CD14-positive monocyte (primary cell): ENCODE measurements at regions not wholly inside any gene's neighbourhood (a gene's known extent, or its start where the extent isn't known, plus 50 kb on each side); places are given as distances from the start of the nearest gene placed in this dataset.
A peak's percentile ranks its signal among the peaks of the same experiment; 100 is the strongest.

Experiments
- DNase-seq, 3 donors: peaks; one replicate each; pipeline ENCODE4 v3.0.0-alpha.2; 2011 to 2022
- H2AFZ ChIP-seq: 2 replicates; pipeline ENCODE4 v1.6.0; 2012; ENCODE audit warnings: mild to moderate bottlenecking, low read depth, low read length, inconsistent platforms; ENCODE audit not compliant: insufficient read depth, poor library complexity, severe bottlenecking
- H3K27ac ChIP-seq, 2 donors: 1 replicate in 1 of 2; 2 replicates in 1 of 2; pipeline ENCODE4 v1.5.1; 2012 to 2013; ENCODE audit warnings: low read length in 2 of 2, control low read depth in 1 of 2, inconsistent platforms in 1 of 2, low read depth in 1 of 2, mild to moderate bottlenecking in 1 of 2
- H3K27me3 ChIP-seq, 2 donors: one replicate each; pipeline versions ENCODE4 v1.6.0 to v1.6.1; 2011 to 2013; ENCODE audit warnings: low read length in 2 of 2; ENCODE audit not compliant: control insufficient read depth in 2 of 2, insufficient read depth in 2 of 2
- H3K36me3 ChIP-seq, 2 donors: replicated peaks in 1 of 2; 1 replicate in 1 of 2; 2 replicates in 1 of 2; pipeline versions ENCODE4 v1.5.1 to v1.6.1; 2012 to 2013; ENCODE audit warnings: low read length in 2 of 2, control low read depth in 1 of 2, inconsistent platforms in 1 of 2, mild to moderate bottlenecking in 1 of 2; ENCODE audit not compliant: insufficient read depth in 2 of 2, control insufficient read depth in 1 of 2
- H3K4me1 ChIP-seq, 2 donors: 1 replicate in 1 of 2; 2 replicates in 1 of 2; pipeline versions ENCODE4 v1.5.1 to v1.6.1; 2012 to 2013; ENCODE audit warnings: low read length in 2 of 2, control low read depth in 1 of 2, inconsistent platforms in 1 of 2, mild to moderate bottlenecking in 1 of 2, moderate library complexity in 1 of 2; ENCODE audit not compliant: insufficient read depth in 2 of 2, control insufficient read depth in 1 of 2
- H3K4me2 ChIP-seq: replicated peaks from 2 replicates; pipeline ENCODE3; 2012; ENCODE audit warnings: low read length, moderate library complexity, mild to moderate bottlenecking; ENCODE audit not compliant: poor library complexity, severe bottlenecking; ENCODE audit errors: extremely low read depth
- H3K4me3 ChIP-seq, 3 experiments: fragments of 200-600 bp in 1 of 3; sonication (generic) in 1 of 3; replicated peaks in 1 of 3; 1 replicate in 2 of 3; 2 replicates in 1 of 3; pipeline ENCODE4 v1.5.1; 2011 to 2013; ENCODE audit warnings: low read length in 3 of 3, mild to moderate bottlenecking in 3 of 3, control low read depth in 2 of 3, low read depth in 2 of 3, inconsistent platforms in 1 of 3, moderate library complexity in 1 of 3
- H3K79me2 ChIP-seq: 2 replicates; pipeline ENCODE4 v1.6.0; 2012; ENCODE audit warnings: mild to moderate bottlenecking, control low read depth, inconsistent platforms, low read length, moderate library complexity; ENCODE audit not compliant: insufficient read depth
- H3K9ac ChIP-seq: 2 replicates; pipeline ENCODE4 v1.6.0; 2017; ENCODE audit warnings: low read length, mild to moderate bottlenecking; ENCODE audit not compliant: insufficient read depth, poor library complexity, severe bottlenecking
- H3K9me3 ChIP-seq, 2 donors: replicated peaks in 1 of 2; 1 replicate in 1 of 2; 2 replicates in 1 of 2; pipeline versions ENCODE4 v1.5.1 to v1.6.1; 2012 to 2013; ENCODE audit warnings: low read length in 2 of 2, control low read depth in 1 of 2; ENCODE audit not compliant: control insufficient read depth in 1 of 2, insufficient read depth in 1 of 2
- H4K20me1 ChIP-seq: 2 replicates; pipeline ENCODE4 v1.6.0; 2012; ENCODE audit warnings: mild to moderate bottlenecking, low read length, control low read depth, moderate library complexity; ENCODE audit not compliant: insufficient read depth
- H3K27ac Mint-ChIP-seq, 7 donors: one replicate each; pipeline ENCODE4 v1.8.0; 2020; ENCODE audit warnings: mild to moderate bottlenecking in 7 of 7, mixed read lengths in 7 of 7, moderate library complexity in 6 of 7, inconsistent platforms in 2 of 7
- H3K27me3 Mint-ChIP-seq, 3 donors: one replicate each; pipeline ENCODE4 v1.8.0; 2021 to 2022; ENCODE audit warnings: low read depth in 3 of 3, mild to moderate bottlenecking in 3 of 3, mixed read lengths in 3 of 3, moderate library complexity in 3 of 3, inconsistent platforms in 1 of 3
- H3K36me3 Mint-ChIP-seq, 2 donors: one replicate each; pipeline ENCODE4 v1.8.0; 2020; ENCODE audit warnings: mixed read lengths in 2 of 2, inconsistent platforms in 1 of 2, mild to moderate bottlenecking in 1 of 2
- H3K4me1 Mint-ChIP-seq: one replicate; pipeline ENCODE4 v1.8.0; 2020; ENCODE audit warnings: mild to moderate bottlenecking, mixed read lengths
- H3K4me3 Mint-ChIP-seq, 2 donors: one replicate each; pipeline ENCODE4 v1.8.0; 2020; ENCODE audit warnings: mild to moderate bottlenecking in 2 of 2, mixed read lengths in 2 of 2, moderate library complexity in 1 of 2
- H3K9me3 Mint-ChIP-seq, 7 donors: one replicate each; pipeline ENCODE4 v1.8.0; 2020 to 2022; ENCODE audit warnings: mixed read lengths in 7 of 7, mild to moderate bottlenecking in 6 of 7, moderate library complexity in 6 of 7, inconsistent platforms in 2 of 7
- WGBS: methylation state at CpG from one replicate; pipeline ENCODE4 v1.1.5; 2013; ENCODE audit warnings: missing lambda C conversion rate; ENCODE audit not compliant: insufficient coverage; 5-methylcytosine and 5-hydroxymethylcytosine counted together
- intact Hi-C, 2 donors: fragments of 100-400 bp; cut with micrococcal nuclease; formaldehyde crosslinking; loops; one replicate each; pipeline versions ENCODE4 v1.15.0 to v1.15.1; 2023
- TF ChIP-seq, protein P1 (sequence below): fragments of 200-600 bp; IDR thresholded peaks from one replicate; pipeline ENCODE4 v1.8.0; 2022; ENCODE audit warnings: antibody characterized with exemption, mild to moderate bottlenecking

DNA sequence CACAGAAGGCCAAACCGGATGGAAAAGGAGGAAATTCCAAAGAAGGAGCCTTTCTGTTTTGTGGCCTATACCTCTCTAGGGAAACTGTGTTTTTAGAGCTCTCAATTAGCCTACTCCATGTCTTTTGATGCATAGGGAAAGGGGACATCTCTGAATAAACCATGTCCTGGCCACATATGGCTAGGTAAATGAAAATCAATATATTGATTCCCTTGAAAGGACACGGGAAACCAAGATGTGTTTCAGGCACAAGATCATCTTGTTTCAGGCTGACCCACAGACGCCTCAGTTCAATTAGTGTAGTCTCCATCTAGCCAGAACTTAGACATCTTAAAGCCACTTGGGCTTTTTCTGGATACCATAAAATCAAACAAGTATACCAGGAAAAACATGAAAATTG lies 363.1 kb downstream of the ENC1 start:
- Histone ChIP-seq H3K79me2 (no peaks in the 10 kb centered on the region), H3K4me2 (no peak overlapping the region), H3K27ac (no peak overlapping the region), H2AFZ (no peak overlapping the region), H3K27me3 (no peaks in the 10 kb centered on the region), H4K20me1 (no peaks in the 10 kb centered on the region), H3K9me3 (no peaks in the 10 kb centered on the region), H3K4me3 (no peak overlapping the region), H3K36me3 (no peaks in the 10 kb centered on the region), H3K9ac (no peak overlapping the region), H3K4me1 (peaks cover 31 to 49% of the 10 kb centered on the region in 2 donors)
- intact Hi-C loops, result loop anchor here in 1 of 2 donors (10.0 kb wide), 1 partner anchor 367 kb away; the partner anchor contains the start of gene ENC1
- Mint-ChIP-seq H3K4me3 (no peak overlapping the region), H3K27me3 (no peaks in the 10 kb centered on the region), H3K4me1 (peaks cover 50% of the 10 kb centered on the region), H3K27ac (peak overlapping the region in 3 of 7 donors; percentile 12 to 63 (median 17)), H3K9me3 (no peaks in the 10 kb centered on the region), H3K36me3 (peaks cover 0 to 5% of the 10 kb centered on the region in 2 donors)
- no peak for DNase-seq
- WGBS, result 100% methylated on average over 2 of the region's 3 CpGs
- TF ChIP-seq, protein P1, sequence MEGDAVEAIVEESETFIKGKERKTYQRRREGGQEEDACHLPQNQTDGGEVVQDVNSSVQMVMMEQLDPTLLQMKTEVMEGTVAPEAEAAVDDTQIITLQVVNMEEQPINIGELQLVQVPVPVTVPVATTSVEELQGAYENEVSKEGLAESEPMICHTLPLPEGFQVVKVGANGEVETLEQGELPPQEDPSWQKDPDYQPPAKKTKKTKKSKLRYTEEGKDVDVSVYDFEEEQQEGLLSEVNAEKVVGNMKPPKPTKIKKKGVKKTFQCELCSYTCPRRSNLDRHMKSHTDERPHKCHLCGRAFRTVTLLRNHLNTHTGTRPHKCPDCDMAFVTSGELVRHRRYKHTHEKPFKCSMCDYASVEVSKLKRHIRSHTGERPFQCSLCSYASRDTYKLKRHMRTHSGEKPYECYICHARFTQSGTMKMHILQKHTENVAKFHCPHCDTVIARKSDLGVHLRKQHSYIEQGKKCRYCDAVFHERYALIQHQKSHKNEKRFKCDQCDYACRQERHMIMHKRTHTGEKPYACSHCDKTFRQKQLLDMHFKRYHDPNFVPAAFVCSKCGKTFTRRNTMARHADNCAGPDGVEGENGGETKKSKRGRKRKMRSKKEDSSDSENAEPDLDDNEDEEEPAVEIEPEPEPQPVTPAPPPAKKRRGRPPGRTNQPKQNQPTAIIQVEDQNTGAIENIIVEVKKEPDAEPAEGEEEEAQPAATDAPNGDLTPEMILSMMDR, result no peak

DNA sequence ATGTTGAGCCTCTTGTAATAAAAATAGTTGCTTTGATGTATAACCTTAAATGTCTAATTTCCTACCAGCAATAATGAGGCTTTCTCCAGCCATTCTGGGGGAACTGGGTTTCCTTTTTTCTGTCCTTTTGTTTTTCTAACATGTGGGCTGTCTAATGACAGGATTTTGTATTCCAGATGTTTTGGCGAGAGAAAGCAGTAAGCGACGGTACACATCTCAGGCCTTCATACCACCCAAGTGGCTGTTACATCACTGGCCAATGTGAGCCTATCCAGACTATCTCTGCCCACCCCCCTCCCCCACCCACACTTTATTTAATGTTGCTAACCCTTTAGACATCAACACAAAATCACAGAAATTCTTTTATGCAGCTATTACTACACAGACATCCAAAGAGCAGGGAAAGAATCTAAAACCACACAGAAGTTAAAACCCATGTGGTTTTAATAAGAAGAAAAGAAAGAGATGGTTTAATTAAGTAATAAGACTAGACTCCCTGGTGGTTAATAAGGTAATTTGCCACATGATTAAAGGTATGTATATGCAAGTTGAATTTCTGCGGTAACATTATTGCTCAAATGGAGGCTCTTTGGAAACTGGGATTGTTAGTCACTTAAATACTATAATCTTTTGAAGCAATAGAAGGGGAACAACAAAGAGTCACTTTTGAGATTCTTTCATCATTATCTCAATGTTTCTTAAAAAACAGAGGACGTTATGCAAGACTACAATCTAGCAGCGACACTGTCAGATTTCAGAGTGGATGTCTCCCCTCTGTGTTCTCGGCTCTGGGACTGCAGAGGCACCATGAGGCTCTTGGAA lies 365.1 kb downstream of the ENC1 start:
- Histone ChIP-seq H3K9me3 (no peaks in the 10 kb centered on the region), H3K4me1 (peaks cover 31 to 49% of the 10 kb centered on the region in 2 donors), H3K27me3 (no peaks in the 10 kb centered on the region), H3K9ac (peak overlapping the region; percentile 2), H3K27ac (peak overlapping the region; percentile 47 to 74), H2AFZ (peak overlapping the region; percentile 56), H3K36me3 (no peaks in the 10 kb centered on the region), H3K4me2 (peak overlapping the region; percentile 46), H3K4me3 (peak overlapping the region in 1 of 3 experiments; percentile 29), H4K20me1 (no peaks in the 10 kb centered on the region), H3K79me2 (no peaks in the 10 kb centered on the region)
- peak overlapping the region; percentile 7 to 39 for H3K4me3 Mint-ChIP-seq
- H3K9me3 Mint-ChIP-seq, result no peaks in the 10 kb centered on the region
- 0% methylated on average over 2 of the region's 7 CpGs for WGBS
- TF ChIP-seq, protein P1, result no peak
- H3K27me3 Mint-ChIP-seq, result peaks cover 0 to 3% (median 0%) of the 10 kb centered on the region in 3 donors
- peak; percentile 75 to 95 (median 86) for DNase-seq
- peaks cover 0 to 5% of the 10 kb centered on the region in 2 donors for H3K36me3 Mint-ChIP-seq
- intact Hi-C loops, result loop anchor here in 1 of 2 donors (10.0 kb wide), 1 partner anchor 369 kb away; the partner anchor contains the start of gene ENC1
- H3K27ac Mint-ChIP-seq, result peak overlapping the region; percentile 78 to 96 (median 93)
- H3K4me1 Mint-ChIP-seq, result peaks cover 54% of the 10 kb centered on the region
